ENCODE measurements at regions not wholly inside any gene's neighbourhood (a gene's known extent, or its start where the extent isn't known, plus 50 kb on each side); places are given as distances from the start of the nearest gene placed in this dataset.

GRCh38 chr17:70622368-70623260 lies 453.3 kb downstream of the KCNJ2 start:
- H3K79me2 ChIP-seq (ENCODE audit: control insufficient read depth in 1 of 2, insufficient read depth in 2 of 2, low read length in 2 of 2): no peaks in the 10 kb centered on the region
- no peak overlapping the region for H2BK20ac ChIP-seq (ENCODE audit: low read length)
- H3K79me1 ChIP-seq (ENCODE audit: low read depth, low read length): no peaks in the 10 kb centered on the region
- H4K5ac ChIP-seq (ENCODE audit: insufficient read length, low read depth, low read length): no peak overlapping the region
- no peak overlapping the region for H2AK5ac ChIP-seq (ENCODE audit: low read depth, low read length)
- POLR2A ChIA-PET (ENCODE audit: partially characterized antibody): no interaction called here
- no peak overlapping the region for H3K23ac ChIP-seq (ENCODE audit: insufficient read length)
- no peak overlapping the region for H2BK12ac ChIP-seq (ENCODE audit: low read depth, low read length)
- no peak overlapping the region for H4K91ac ChIP-seq (replicated peaks; ENCODE audit: insufficient read length, low read length)
- H4K8ac ChIP-seq (ENCODE audit: extremely low read depth, insufficient read depth, low read length): no peak overlapping the region
- no peaks in the 10 kb centered on the region for H4K20me1 ChIP-seq (replicated peaks in 1 of 2; ENCODE audit: control insufficient read depth in 1 of 2, insufficient read depth in 2 of 2, low read length in 2 of 2)
- no peaks in the 10 kb centered on the region for H3K9me3 ChIP-seq (ENCODE audit: insufficient read depth in 2 of 2, low read depth in 1 of 2, low read length in 1 of 2)
- H2AFZ ChIP-seq (ENCODE audit: low read length): peak overlapping the region; percentile 62
- WGBS, 2 experiments (ENCODE audit: extremely low coverage in 1 of 2, insufficient coverage in 1 of 2, insufficient read length in 1 of 2, insufficient replicate concordance in 2 of 2, low coverage in 1 of 2, low lambda C conversion rate in 2 of 2, missing lambda C conversion rate in 1 of 2): 54% methylated on average over 12 of the region's 12 CpGs; no CpG with 5 or more reads in 1 of the 2 experiments
- no peak overlapping the region for H3K18ac ChIP-seq (ENCODE audit: extremely low read depth, low read length)
- H2BK5ac ChIP-seq (ENCODE audit: low read depth, low read length): no peak overlapping the region
- no peak overlapping the region for H3K4ac ChIP-seq (replicated peaks; ENCODE audit: insufficient read length, low read depth, low read length)
- no peaks in the 10 kb centered on the region for H3K27me3 ChIP-seq (replicated peaks in 1 of 4; ENCODE audit: control insufficient read depth in 3 of 4, extremely low read depth in 1 of 4, insufficient read depth in 3 of 4, low read length in 3 of 4)
- H3K4me1 ChIP-seq (replicated peaks in 1 of 4; ENCODE audit: control insufficient read depth in 3 of 4, insufficient read depth in 4 of 4, low read length in 3 of 4): no peaks in the 10 kb centered on the region
- no peak overlapping the region for H2BK15ac ChIP-seq (ENCODE audit: low read length)
- H3K4me2 ChIP-seq (ENCODE audit: insufficient read depth in 1 of 2, low read depth in 2 of 2, low read length in 2 of 2): no peak overlapping the region
- DNase-seq (ENCODE audit: low read depth in 1 of 2, low spot score in 2 of 2): peak; percentile 21 to 81
- no peak overlapping the region for H2BK120ac ChIP-seq (replicated peaks; ENCODE audit: low read depth, low read length)
- H3K27ac ChIP-seq (ENCODE audit: low read depth, low read length): no peak overlapping the region
- H3K23me2 ChIP-seq (ENCODE audit: low read depth, low read length): no peaks in the 10 kb centered on the region; the same call in 1 of the 2 replicates
- peak; percentile 92 for FAIRE-seq
- no peak overlapping the region for H3K4me3 ChIP-seq (ENCODE audit: extremely low read depth in 1 of 4, insufficient read depth in 2 of 4, low read depth in 3 of 4, low read length in 4 of 4)
- CTCF ChIA-PET (ENCODE audit: partially characterized antibody): interaction anchor here (0.6 to 1.9 kb wide), 11 partner anchors 9 to 1802 kb away, joined by 3 to 9 read pairs (median 3); no protein-coding TSS in a partner anchor
- H3K36me3 ChIP-seq (ENCODE audit: control insufficient read depth in 2 of 4, insufficient read depth in 4 of 4, low read length in 3 of 4): no peaks in the 10 kb centered on the region
- H3K56ac ChIP-seq (replicated peaks; ENCODE audit: insufficient read length, low read depth, low read length): no peak overlapping the region
- no peak overlapping the region for H3K9ac ChIP-seq (replicated peaks in 1 of 4; ENCODE audit: extremely low read depth in 1 of 4, low read depth in 3 of 4, low read length in 3 of 4)
- H3K14ac ChIP-seq (ENCODE audit: insufficient read length): no peak overlapping the region
- TF ChIP-seq, protein P1, sequence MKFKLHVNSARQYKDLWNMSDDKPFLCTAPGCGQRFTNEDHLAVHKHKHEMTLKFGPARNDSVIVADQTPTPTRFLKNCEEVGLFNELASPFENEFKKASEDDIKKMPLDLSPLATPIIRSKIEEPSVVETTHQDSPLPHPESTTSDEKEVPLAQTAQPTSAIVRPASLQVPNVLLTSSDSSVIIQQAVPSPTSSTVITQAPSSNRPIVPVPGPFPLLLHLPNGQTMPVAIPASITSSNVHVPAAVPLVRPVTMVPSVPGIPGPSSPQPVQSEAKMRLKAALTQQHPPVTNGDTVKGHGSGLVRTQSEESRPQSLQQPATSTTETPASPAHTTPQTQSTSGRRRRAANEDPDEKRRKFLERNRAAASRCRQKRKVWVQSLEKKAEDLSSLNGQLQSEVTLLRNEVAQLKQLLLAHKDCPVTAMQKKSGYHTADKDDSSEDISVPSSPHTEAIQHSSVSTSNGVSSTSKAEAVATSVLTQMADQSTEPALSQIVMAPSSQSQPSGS (IDR thresholded peaks at IDR 0.05; ENCODE audit: low read length): no peak
- TF ChIP-seq RAD21 (IDR thresholded peaks at IDR 0.05 in 1 of 2, conservative IDR thresholded peaks at IDR 0.05 in 1 of 2; ENCODE audit: low read depth in 2 of 2, low read length in 2 of 2) (peak; percentile 92 to 93), NANOG (IDR thresholded peaks at IDR 0.05; ENCODE audit: insufficient read depth, low read depth, low read length, poor library complexity, severe bottlenecking) (no peak), SAP30 (IDR thresholded peaks at IDR 0.05; ENCODE audit: insufficient read depth, insufficient replicate concordance, low read length) (no peak), POLR2A (IDR thresholded peaks at IDR 0.05; ENCODE audit: control extremely low read depth in 1 of 2, low read depth in 2 of 2, low read length in 2 of 2) (no peak), FOSL1 (IDR thresholded peaks at IDR 0.05; ENCODE audit: insufficient read depth, low read depth, low read length) (no peak), SIX5 (IDR thresholded peaks at IDR 0.05; ENCODE audit: low read depth, low read length) (no peak), SIRT6 (IDR thresholded peaks at IDR 0.05; ENCODE audit: low read length) (no peak), JUN (IDR thresholded peaks at IDR 0.05; ENCODE audit: low read depth, low read length) (no peak), GTF2F1 (IDR thresholded peaks at IDR 0.05; ENCODE audit: borderline replicate concordance, low read depth, low read length) (no peak), YY1 (IDR thresholded peaks at IDR 0.05; ENCODE audit: low read depth, low read length) (no peak)
